HG03060 (cell line): ENCODE measurements at regions not wholly inside any gene's neighbourhood (a gene's known extent, or its start where the extent isn't known, plus 50 kb on each side); places are given as distances from the start of the nearest gene placed in this dataset.
"Not testable (repeated sequence)": the region's sequence is repeated elsewhere in the genome, so short reads cannot be mapped to it uniquely, and the experiment has no call there.

Experiments
- ATAC-seq: cut with Tn5 transposase; IDR thresholded peaks from one replicate; pipeline ENCODE4 v1.9.1; 2021; ENCODE audit warnings: low read depth, moderate number of reproducible peaks; ENCODE audit not compliant: unreplicated experiment

- not testable (repeated sequence) for ATAC-seq
These were observed 356.7 kb downstream of the CNTNAP3B start for GRCh38 chr9:41772541-41772940.

GRCh38 chr9:41771693-41772092 lies 357.5 kb downstream of the CNTNAP3B start:
- ATAC-seq, result not testable (repeated sequence)

- not testable (repeated sequence) for ATAC-seq
These were observed 374.4 kb downstream of the CNTNAP3B start for GRCh38 chr9:41754822-41755221.

GRCh38 chr9:41754403-41754802 lies 374.8 kb downstream of the CNTNAP3B start:
- ATAC-seq, result not testable (repeated sequence)

- not testable (repeated sequence) for ATAC-seq
These were observed 387.3 kb downstream of the CNTNAP3B start for GRCh38 chr9:41741897-41742296.

GRCh38 chr9:41741173-41741572 lies 388.1 kb downstream of the CNTNAP3B start:
- ATAC-seq, result not testable (repeated sequence)

- ATAC-seq, result not testable (repeated sequence)
These were observed 390.5 kb downstream of the CNTNAP3B start for GRCh38 chr9:41738681-41739080.

GRCh38 chr9:41699190-41699589 lies 430.0 kb downstream of the CNTNAP3B start:
- not testable (repeated sequence) for ATAC-seq

GRCh38 chr9:41697080-41697479 lies 432.1 kb downstream of the CNTNAP3B start:
- not testable (repeated sequence) for ATAC-seq

- not testable (repeated sequence) for ATAC-seq
These were observed 449.9 kb downstream of the CNTNAP3B start for GRCh38 chr9:41679312-41679711.

- not testable (repeated sequence) for ATAC-seq
These were observed 465.7 kb downstream of the CNTNAP3B start for GRCh38 chr9:41663497-41664036.

GRCh38 chr9:41658706-41659105 lies 469.6 kb upstream of the ZNG1F start:
- ATAC-seq, result not testable (repeated sequence)

GRCh38 chr9:41658116-41658515 lies 469.0 kb upstream of the ZNG1F start:
- ATAC-seq, result not testable (repeated sequence)

- ATAC-seq, result not testable (repeated sequence)
These were observed 468.0 kb upstream of the ZNG1F start for GRCh38 chr9:41657141-41657540.

GRCh38 chr9:41655071-41655554 lies 466.0 kb upstream of the ZNG1F start:
- ATAC-seq, result not testable (repeated sequence)

- ATAC-seq, result not testable (repeated sequence)
These were observed 465.2 kb upstream of the ZNG1F start for GRCh38 chr9:41654349-41654748.

- ATAC-seq, result not testable (repeated sequence)
These were observed 464.6 kb upstream of the ZNG1F start for GRCh38 chr9:41653560-41654340.

GRCh38 chr9:41652800-41653199 lies 463.7 kb upstream of the ZNG1F start:
- not testable (repeated sequence) for ATAC-seq

GRCh38 chr9:41652100-41652713 lies 463.1 kb upstream of the ZNG1F start:
- not testable (repeated sequence) for ATAC-seq

- not testable (repeated sequence) for ATAC-seq
These were observed 461.0 kb upstream of the ZNG1F start for GRCh38 chr9:41650086-41650485.

- ATAC-seq, result not testable (repeated sequence)
These were observed 459.4 kb upstream of the ZNG1F start for GRCh38 chr9:41648564-41648963.
